Muscle of back (tissue), 3 donors: ENCODE measurements at regions not wholly inside any gene's neighbourhood (a gene's known extent, or its start where the extent isn't known, plus 50 kb on each side); places are given as distances from the start of the nearest gene placed in this dataset.
"Not testable (repeated sequence)": the region's sequence is repeated elsewhere in the genome, so short reads cannot be mapped to it uniquely, and the experiment has no call there.

Source experiments
- DNase-seq, 3 donors: peaks; one replicate each; pipeline versions ENCODE4 v3.0.0 to v3.0.0-alpha.2; 2013

GRCh38 chr17:33562792-33563191 is 269.7 kb upstream of the ASIC2 start:
- no peak for DNase-seq

- no peak for DNase-seq
Observed at GRCh38 chr17:33564146-33564545, 271.1 kb upstream of the ASIC2 start.

GRCh38 chr17:33567223-33567622 is 274.1 kb upstream of the ASIC2 start:
- DNase-seq = no peak

- DNase-seq = peak in 2 of 3 donors; percentile 8 to 18
Observed at GRCh38 chr17:33572615-33573014, 279.5 kb upstream of the ASIC2 start.

- DNase-seq = no peak
Observed at GRCh38 chr17:33574942-33575445, 281.9 kb upstream of the ASIC2 start.

GRCh38 chr17:33579740-33580139 is 286.6 kb upstream of the ASIC2 start:
- not testable (repeated sequence) for DNase-seq

GRCh38 chr17:33580215-33580614 is 287.1 kb upstream of the ASIC2 start:
- no peak for DNase-seq

- DNase-seq = no peak
Observed at GRCh38 chr17:33582661-33583060, 289.6 kb upstream of the ASIC2 start.

GRCh38 chr17:33583518-33584417 is 290.7 kb upstream of the ASIC2 start:
- no peak for DNase-seq

- no peak for DNase-seq
Observed at GRCh38 chr17:33593991-33594390, 300.9 kb upstream of the ASIC2 start.

- peak in 2 of 3 donors; percentile 20 to 30 for DNase-seq
Observed at GRCh38 chr17:33595828-33596227, 302.7 kb upstream of the ASIC2 start.

- DNase-seq = peak; percentile 22 to 49 (median 45)
Observed at GRCh38 chr17:33596899-33597298, 303.8 kb upstream of the ASIC2 start.

GRCh38 chr17:33598797-33599196 is 305.7 kb upstream of the ASIC2 start:
- no peak for DNase-seq

- no peak for DNase-seq
Observed at GRCh38 chr17:33602981-33603380, 309.9 kb upstream of the ASIC2 start.

GRCh38 chr17:33603789-33604188 is 310.7 kb upstream of the ASIC2 start:
- DNase-seq = no peak

GRCh38 chr17:33611532-33611931 is 318.4 kb upstream of the ASIC2 start:
- DNase-seq = no peak

GRCh38 chr17:33615861-33616260 is 322.8 kb upstream of the ASIC2 start:
- peak in 2 of 3 donors; percentile 17 to 27 for DNase-seq

GRCh38 chr17:33623841-33624240 is 330.7 kb upstream of the ASIC2 start:
- DNase-seq = no peak

GRCh38 chr17:33628500-33629346 is 335.6 kb upstream of the ASIC2 start:
- DNase-seq = peak in 2 of 3 donors; percentile 22 to 28

- no peak for DNase-seq
Observed at GRCh38 chr17:33633446-33633845, 340.4 kb upstream of the ASIC2 start.

- no peak for DNase-seq
Observed at GRCh38 chr17:33637534-33637933, 344.4 kb upstream of the ASIC2 start.

- DNase-seq = no peak
Observed at GRCh38 chr17:33639103-33639880, 346.2 kb upstream of the ASIC2 start.
